ENCODE measurements at regions not wholly inside any gene's neighbourhood (a gene's known extent, or its start where the extent isn't known, plus 50 kb on each side); places are given as distances from the start of the nearest gene placed in this dataset.

GRCh38 chr12:4051596-4051995 is 178.4 kb upstream of the PARP11 start:
- no peaks in the 10 kb centered on the region for H3K4me1 Mint-ChIP-seq (ENCODE audit: low read depth)

GRCh38 chr12:4050340-4050739 is 177.1 kb upstream of the PARP11 start:
- Mint-ChIP-seq H3K36me3 (ENCODE audit: low read depth) (no peaks in the 10 kb centered on the region), H3K27me3 (ENCODE audit: low read depth) (peaks cover 70% of the 10 kb centered on the region), H3K9me3 (ENCODE audit: low read depth) (no peaks in the 10 kb centered on the region), H3K4me1 (ENCODE audit: low read depth) (no peaks in the 10 kb centered on the region), H3K4me3 (ENCODE audit: unreplicated experiment) (no peak overlapping the region), H3K27ac (ENCODE audit: unreplicated experiment) (no peak overlapping the region)
- DNase-seq (ENCODE audit: low spot score) = no peak
- TF ChIP-seq CTCF (IDR thresholded peaks at IDR 0.05) = no peak

More at GRCh38 chr12:4051596-4051995, 178.4 kb upstream of the PARP11 start:
- no peak overlapping the region for H3K4me3 Mint-ChIP-seq (ENCODE audit: unreplicated experiment)
- no peak overlapping the region for H3K27ac Mint-ChIP-seq (ENCODE audit: unreplicated experiment)
- peaks cover 70% of the 10 kb centered on the region for H3K27me3 Mint-ChIP-seq (ENCODE audit: low read depth)
- no peaks in the 10 kb centered on the region for H3K36me3 Mint-ChIP-seq (ENCODE audit: low read depth)
- no peak for DNase-seq (ENCODE audit: low spot score)
- no peak for TF ChIP-seq CTCF (IDR thresholded peaks at IDR 0.05)
- no peaks in the 10 kb centered on the region for H3K9me3 Mint-ChIP-seq (ENCODE audit: low read depth)

GRCh38 chr12:4049298-4050080 is 176.3 kb upstream of the PARP11 start:
- DNase-seq (ENCODE audit: low spot score) = no peak
- no peak overlapping the region for H3K4me3 Mint-ChIP-seq (ENCODE audit: unreplicated experiment)
- H3K27me3 Mint-ChIP-seq (ENCODE audit: low read depth) = peaks cover 69% of the 10 kb centered on the region

GRCh38 chr12:4047421-4047820 is 174.2 kb upstream of the PARP11 start:
- Mint-ChIP-seq H3K27me3 (ENCODE audit: low read depth) (peaks cover 72% of the 10 kb centered on the region), H3K4me3 (ENCODE audit: unreplicated experiment) (no peak overlapping the region), H3K27ac (ENCODE audit: unreplicated experiment) (no peak overlapping the region), H3K4me1 (ENCODE audit: low read depth) (no peaks in the 10 kb centered on the region), H3K9me3 (ENCODE audit: low read depth) (no peaks in the 10 kb centered on the region), H3K36me3 (ENCODE audit: low read depth) (no peaks in the 10 kb centered on the region)
- no peak for TF ChIP-seq CTCF (IDR thresholded peaks at IDR 0.05)
- no peak for DNase-seq (ENCODE audit: low spot score)

More at GRCh38 chr12:4049298-4050080, 176.3 kb upstream of the PARP11 start:
- Mint-ChIP-seq H3K36me3 (ENCODE audit: low read depth) (no peaks in the 10 kb centered on the region), H3K9me3 (ENCODE audit: low read depth) (no peaks in the 10 kb centered on the region), H3K27ac (ENCODE audit: unreplicated experiment) (no peak overlapping the region), H3K4me1 (ENCODE audit: low read depth) (no peaks in the 10 kb centered on the region)
- TF ChIP-seq CTCF (IDR thresholded peaks at IDR 0.05) = no peak

- Mint-ChIP-seq H3K4me1 (ENCODE audit: low read depth) (no peaks in the 10 kb centered on the region), H3K9me3 (ENCODE audit: low read depth) (no peaks in the 10 kb centered on the region), H3K27me3 (ENCODE audit: low read depth) (peaks cover 72% of the 10 kb centered on the region), H3K4me3 (ENCODE audit: unreplicated experiment) (no peak overlapping the region), H3K36me3 (ENCODE audit: low read depth) (no peaks in the 10 kb centered on the region), H3K27ac (ENCODE audit: unreplicated experiment) (no peak overlapping the region)
- TF ChIP-seq CTCF (IDR thresholded peaks at IDR 0.05) = no peak
- DNase-seq (ENCODE audit: low spot score) = no peak
Measured at GRCh38 chr12:4046495-4046840, 173.3 kb upstream of the PARP11 start.
